ENCODE measurements at regions not wholly inside any gene's neighbourhood (a gene's known extent, or its start where the extent isn't known, plus 50 kb on each side); places are given as distances from the start of the nearest gene placed in this dataset.

DNA sequence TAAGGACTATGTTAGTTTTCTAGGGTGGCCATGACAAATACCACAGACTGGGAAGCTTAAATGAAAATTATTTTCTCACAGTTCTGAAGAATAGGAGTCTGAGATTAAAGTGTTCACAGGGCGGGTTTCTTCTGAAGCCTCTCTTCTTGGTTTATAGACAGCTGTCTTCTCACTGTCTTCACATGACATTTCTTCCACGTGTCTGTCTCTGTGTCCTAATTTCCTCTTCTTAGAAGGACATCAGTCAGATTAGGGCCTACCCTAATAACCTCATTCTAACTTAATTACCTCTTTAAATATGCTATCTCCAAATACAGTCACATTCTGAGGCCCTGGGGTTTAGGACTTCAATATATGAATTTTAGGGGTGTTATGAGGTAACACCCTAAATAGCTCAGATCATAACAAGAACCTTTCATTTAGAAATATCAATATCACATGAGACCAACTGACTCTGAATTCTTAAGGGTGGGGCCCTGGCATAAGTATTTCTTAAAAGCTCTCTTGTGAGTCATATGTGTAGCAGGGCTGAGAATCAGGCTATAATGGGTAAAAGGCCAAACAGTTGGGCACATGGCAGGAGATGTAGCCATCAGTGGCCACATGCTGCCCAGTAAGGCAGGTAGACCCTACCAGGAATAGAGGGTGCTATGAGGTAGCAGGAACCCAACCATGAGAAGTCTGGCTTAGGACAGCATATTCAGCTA lies 62.0 kb upstream of the TENT5A start:
- no peak for DNase-seq (ENCODE audit: low spot score)

DNA sequence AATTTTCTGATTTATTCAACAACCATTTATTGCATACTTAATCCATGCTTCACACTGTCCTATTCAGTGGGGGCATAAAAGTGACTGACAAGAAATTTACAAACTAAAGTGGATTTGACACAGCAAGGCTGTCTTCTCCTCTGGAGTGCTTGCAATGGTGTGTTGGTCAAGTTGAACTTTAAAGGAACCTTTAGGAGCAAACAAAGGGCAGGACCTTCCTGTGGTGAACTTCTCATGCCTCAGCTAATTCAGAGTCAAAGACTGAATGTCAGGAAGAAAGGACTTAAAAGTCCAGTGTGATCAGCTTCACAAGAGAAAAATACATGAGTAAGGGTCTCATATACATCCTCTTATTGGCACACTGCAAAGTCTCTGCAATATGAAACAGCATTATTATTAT lies 60.8 kb upstream of the TENT5A start:
- DNase-seq (ENCODE audit: low spot score): no peak

DNA sequence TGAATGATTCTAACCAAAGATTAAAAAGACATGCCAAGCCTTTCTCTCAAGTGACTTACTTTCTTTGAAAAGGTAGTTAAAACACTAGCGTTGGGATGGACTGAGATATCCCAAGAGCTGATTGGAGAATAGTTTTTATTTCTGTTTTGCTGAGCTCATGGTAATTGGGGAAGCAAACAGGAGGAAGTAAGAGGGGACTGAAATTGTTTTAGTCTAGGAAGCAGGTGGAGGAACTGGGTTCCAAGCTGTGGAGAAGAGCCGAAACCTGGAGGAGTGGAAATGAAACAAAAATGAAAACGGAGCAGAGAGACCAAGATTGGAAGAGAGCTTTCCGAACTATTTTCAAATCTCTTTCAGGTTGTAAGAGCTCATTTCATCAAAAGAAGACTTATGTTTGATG lies 59.9 kb upstream of the TENT5A start:
- DNase-seq (ENCODE audit: low spot score): no peak

DNA sequence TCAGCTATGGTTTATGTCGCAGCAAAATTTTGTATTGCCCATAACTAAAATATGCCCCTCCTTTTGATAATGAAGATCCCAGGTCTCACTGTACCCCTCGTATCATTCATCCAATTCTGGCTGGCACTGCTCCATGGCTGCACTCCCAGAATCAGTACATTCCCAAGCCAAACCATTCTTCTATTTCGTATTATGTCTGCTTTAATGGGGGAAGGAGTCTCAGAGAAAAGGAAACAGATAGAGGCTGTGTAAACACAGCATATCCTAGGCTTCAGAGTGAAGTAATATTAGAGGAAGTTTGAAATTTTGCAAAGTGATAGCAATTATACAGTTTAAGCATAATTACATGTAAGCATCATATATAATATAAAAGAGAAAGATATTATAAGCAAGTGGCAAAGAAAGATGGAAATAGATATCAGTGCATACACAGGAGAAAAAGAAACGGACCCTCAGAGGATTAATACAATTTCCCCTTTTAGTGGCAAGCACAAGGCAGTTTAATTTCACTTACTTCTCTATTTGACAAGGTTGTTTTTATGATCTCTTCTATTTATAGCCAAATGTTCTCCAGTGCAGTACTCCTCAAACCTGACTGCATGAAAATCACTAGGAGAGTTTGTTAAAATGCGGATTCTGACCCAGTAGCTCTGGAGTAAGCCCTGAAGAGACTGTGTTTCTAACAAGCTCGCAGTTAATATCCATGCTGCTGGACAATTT lies 56.5 kb upstream of the TENT5A start:
- DNase-seq (ENCODE audit: low spot score): no peak

DNA sequence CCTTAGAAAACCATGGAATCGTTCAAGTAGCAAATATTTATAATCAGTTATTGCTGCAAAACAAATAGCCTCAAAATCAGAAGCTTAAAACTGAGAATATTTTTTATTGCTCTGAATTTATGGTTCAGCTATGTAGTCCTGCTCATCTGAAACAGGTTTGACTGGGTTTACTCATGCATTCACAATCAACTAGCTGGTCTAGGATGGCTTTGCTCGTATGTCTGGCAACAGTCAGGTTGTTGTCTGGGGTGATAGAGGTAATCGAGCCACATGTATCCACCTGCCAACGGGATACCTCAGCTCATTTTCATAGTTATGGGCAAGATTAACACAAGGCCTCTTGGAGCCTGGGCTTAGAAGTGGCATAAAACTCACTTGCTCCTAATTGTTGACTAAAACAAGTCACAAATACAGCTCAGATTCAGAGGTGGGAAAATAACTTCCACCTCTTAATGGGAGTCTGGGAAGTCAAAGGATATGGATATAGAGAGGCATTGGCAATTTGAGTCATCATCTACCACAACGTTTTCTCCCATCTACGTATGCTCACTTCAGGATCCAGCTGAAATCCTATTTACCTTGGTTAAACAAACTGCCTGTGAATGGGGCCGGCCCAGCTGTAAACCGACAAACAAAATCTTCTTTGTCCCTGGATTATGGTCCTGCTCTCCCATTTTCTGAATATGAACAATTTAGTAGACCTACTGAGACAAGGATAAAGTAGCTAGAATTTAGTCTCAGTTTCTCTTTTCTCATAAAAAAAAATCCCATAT lies 54.5 kb upstream of the TENT5A start:
- DNase-seq (ENCODE audit: low spot score): no peak

DNA sequence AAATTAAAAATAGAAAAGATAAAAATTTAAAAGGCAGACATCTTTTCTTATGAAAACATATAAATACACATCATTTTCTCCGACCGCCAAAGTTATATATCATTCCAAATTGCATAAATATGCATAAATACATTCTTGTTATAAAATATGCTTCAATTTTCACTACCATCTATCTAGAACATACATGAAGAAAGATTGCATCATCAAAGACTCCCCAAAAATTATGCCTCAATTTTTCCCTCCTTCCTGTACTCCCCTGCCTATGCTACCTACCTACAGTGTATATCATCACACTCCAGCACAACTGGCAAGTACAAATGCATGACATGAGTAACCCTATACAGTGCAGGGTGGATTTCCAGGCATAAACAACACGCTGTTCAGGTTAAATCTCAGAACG lies 49.9 kb upstream of the TENT5A start:
- DNase-seq (ENCODE audit: low spot score): no peak
